ENCODE measurements at regions not wholly inside any gene's neighbourhood (a gene's known extent, or its start where the extent isn't known, plus 50 kb on each side); places are given as distances from the start of the nearest gene placed in this dataset.
A peak's percentile ranks its signal among the peaks of the same experiment; 100 is the strongest.

- Histone ChIP-seq H3K27ac (no peak overlapping the region), H3K36me3 (no peaks in the 10 kb centered on the region), H3K4me1 (replicated peaks) (no peaks in the 10 kb centered on the region), H3K27me3 (replicated peaks) (no peaks in the 10 kb centered on the region), H3K4me3 (no peak overlapping the region), H3K9me3 (replicated peaks) (no peaks in the 10 kb centered on the region)
- no peak for DNase-seq (ENCODE audit: low read depth in 1 of 2, low spot score in 2 of 2)
These were observed 258.7 kb upstream of the DMRT1 start for GRCh38 chr9:582775-583174.

DNA sequence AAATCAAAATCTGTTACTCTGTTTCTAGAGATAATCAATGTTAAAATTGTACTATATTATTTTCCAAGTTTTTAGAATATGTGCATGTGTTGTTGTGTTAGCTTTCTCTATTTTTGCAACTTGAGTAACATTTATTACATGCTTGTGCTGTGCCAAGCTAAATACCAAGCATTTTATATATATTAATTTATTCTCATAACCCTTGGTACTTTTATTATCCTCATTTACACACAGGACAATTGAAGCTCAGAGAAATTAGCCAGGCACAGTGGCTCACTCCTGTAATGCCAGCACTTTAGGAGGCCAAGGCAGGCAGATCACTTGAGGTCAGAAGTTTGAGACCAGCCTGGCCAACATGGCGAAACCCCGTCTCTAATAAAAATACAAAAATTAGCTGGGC is 254.0 kb upstream of the DMRT1 start:
- no peaks in the 10 kb centered on the region for H3K9me3 ChIP-seq (replicated peaks)
- no peaks in the 10 kb centered on the region for H3K4me1 ChIP-seq (replicated peaks)
- H3K27me3 ChIP-seq (replicated peaks) = no peaks in the 10 kb centered on the region
- DNase-seq (ENCODE audit: low read depth in 1 of 2, low spot score in 2 of 2) = no peak
- H3K36me3 ChIP-seq = no peaks in the 10 kb centered on the region
- H3K4me3 ChIP-seq = no peak overlapping the region
- H3K27ac ChIP-seq = no peak overlapping the region

DNA sequence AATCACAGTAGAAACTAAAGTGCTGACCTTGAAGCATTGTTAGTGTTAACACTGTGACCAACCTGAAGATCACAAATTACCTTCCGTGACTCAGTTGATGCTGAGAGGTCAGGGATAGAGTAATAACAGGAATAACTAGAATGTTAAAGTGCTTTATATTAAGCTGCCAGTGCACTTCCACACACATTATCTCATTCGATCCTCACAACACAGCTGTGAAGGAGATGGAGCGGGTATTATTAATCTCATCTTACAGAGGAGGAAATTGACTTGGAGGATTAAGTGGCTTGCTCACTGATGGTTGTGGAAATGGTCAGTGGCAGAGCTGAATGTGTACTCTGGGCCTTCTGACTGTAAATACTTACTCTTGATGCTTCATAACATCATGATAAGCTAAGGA is 252.5 kb upstream of the DMRT1 start:
- no peak overlapping the region for H3K27ac ChIP-seq
- no peaks in the 10 kb centered on the region for H3K4me1 ChIP-seq (replicated peaks)
- DNase-seq (ENCODE audit: low read depth in 1 of 2, low spot score in 2 of 2) = no peak
- H3K4me3 ChIP-seq = no peak overlapping the region
- no peaks in the 10 kb centered on the region for H3K36me3 ChIP-seq
- no peaks in the 10 kb centered on the region for H3K27me3 ChIP-seq (replicated peaks)
- H3K9me3 ChIP-seq (replicated peaks) = no peaks in the 10 kb centered on the region

DNA sequence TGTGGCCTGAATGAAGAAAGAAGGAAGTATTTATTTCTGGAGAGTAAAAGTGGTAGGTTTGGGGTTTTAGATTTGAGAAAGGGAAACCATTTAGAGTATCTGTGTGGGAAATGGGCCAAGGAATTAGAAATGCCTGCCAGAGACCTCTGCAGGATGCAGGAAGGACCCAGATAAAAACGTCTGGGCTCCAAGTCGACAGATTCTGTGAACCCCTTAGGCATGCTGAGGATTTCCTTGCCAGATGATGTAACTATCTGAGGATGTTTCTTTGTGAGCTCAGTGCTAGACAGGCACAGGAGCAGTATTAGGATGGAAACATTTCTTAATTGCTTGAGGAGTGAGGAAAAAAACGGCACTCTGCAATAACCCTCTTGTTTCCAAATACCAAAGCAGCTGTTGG is 251.8 kb upstream of the DMRT1 start:
- H3K27ac ChIP-seq = no peak overlapping the region
- DNase-seq (ENCODE audit: low read depth in 1 of 2, low spot score in 2 of 2) = no peak
- no peaks in the 10 kb centered on the region for H3K9me3 ChIP-seq (replicated peaks)
- no peaks in the 10 kb centered on the region for H3K36me3 ChIP-seq
- H3K27me3 ChIP-seq (replicated peaks) = no peaks in the 10 kb centered on the region
- H3K4me1 ChIP-seq (replicated peaks) = no peaks in the 10 kb centered on the region
- H3K4me3 ChIP-seq = no peak overlapping the region

GRCh38 chr9:591292-591691 is 250.2 kb upstream of the DMRT1 start:
- DNase-seq (ENCODE audit: low read depth in 1 of 2, low spot score in 2 of 2) = no peak
- no peak overlapping the region for H3K27ac ChIP-seq
- H3K4me3 ChIP-seq = no peak overlapping the region
- no peaks in the 10 kb centered on the region for H3K4me1 ChIP-seq (replicated peaks)
- H3K36me3 ChIP-seq = no peaks in the 10 kb centered on the region
- H3K9me3 ChIP-seq (replicated peaks) = no peaks in the 10 kb centered on the region
- H3K27me3 ChIP-seq (replicated peaks) = no peaks in the 10 kb centered on the region

DNA sequence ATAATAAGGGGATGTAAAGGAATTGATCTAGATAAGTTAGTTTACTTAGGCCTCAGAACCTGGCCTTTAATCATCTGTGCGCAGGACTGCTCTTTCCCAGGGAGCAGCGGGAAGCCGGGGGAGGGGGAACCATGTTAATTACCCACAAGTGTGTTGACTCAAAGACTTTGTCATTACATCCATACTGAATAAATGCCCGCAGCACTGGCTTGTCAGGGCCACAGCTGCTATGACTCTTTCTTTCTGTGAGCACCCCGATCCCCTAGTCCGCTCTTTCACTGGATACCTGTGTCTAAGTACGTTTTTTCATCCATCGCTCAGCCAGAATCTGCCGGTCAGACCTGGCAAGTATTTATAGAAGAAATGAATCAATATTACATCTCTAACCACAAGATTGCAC is 249.3 kb upstream of the DMRT1 start:
- Histone ChIP-seq H3K27me3 (replicated peaks) (no peaks in the 10 kb centered on the region), H3K27ac (no peak overlapping the region), H3K9me3 (replicated peaks) (no peaks in the 10 kb centered on the region), H3K36me3 (no peaks in the 10 kb centered on the region), H3K4me3 (no peak overlapping the region), H3K4me1 (replicated peaks) (no peaks in the 10 kb centered on the region)
- DNase-seq (ENCODE audit: low read depth in 1 of 2, low spot score in 2 of 2) = no peak

DNA sequence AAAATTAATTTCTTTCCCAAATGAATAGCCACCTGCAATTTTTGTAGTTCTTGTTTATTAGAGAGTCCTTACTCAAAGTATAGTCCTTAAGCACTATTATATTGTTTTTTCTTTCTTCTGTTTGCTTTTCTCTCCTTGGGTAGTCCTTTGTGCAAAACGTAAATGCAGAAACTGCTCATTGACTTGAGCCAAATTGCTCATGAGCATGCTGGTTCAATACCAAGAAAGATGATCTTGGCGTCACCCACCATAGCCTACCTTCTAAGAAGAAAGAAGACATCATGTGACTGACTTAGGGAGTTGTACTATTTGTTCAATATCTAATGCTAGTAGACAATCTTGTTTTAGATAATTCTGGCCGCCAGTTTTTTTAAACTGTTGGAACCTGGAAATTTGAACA is 248.8 kb upstream of the DMRT1 start:
- Histone ChIP-seq H3K9me3 (replicated peaks) (no peaks in the 10 kb centered on the region), H3K27ac (no peak overlapping the region), H3K4me3 (no peak overlapping the region), H3K4me1 (replicated peaks) (no peaks in the 10 kb centered on the region), H3K27me3 (replicated peaks) (no peaks in the 10 kb centered on the region), H3K36me3 (no peaks in the 10 kb centered on the region)
- no peak for DNase-seq (ENCODE audit: low read depth in 1 of 2, low spot score in 2 of 2)

- DNase-seq (ENCODE audit: low read depth in 1 of 2, low spot score in 2 of 2) = no peak
- Histone ChIP-seq H3K27ac (no peak overlapping the region), H3K4me3 (no peak overlapping the region), H3K27me3 (replicated peaks) (no peaks in the 10 kb centered on the region), H3K9me3 (replicated peaks) (no peaks in the 10 kb centered on the region), H3K36me3 (no peaks in the 10 kb centered on the region), H3K4me1 (replicated peaks) (no peaks in the 10 kb centered on the region)
These were observed 247.7 kb upstream of the DMRT1 start for GRCh38 chr9:593809-594208.

- Histone ChIP-seq H3K36me3 (no peaks in the 10 kb centered on the region), H3K4me3 (no peak overlapping the region), H3K4me1 (replicated peaks) (no peaks in the 10 kb centered on the region), H3K27me3 (replicated peaks) (no peaks in the 10 kb centered on the region), H3K9me3 (replicated peaks) (no peaks in the 10 kb centered on the region), H3K27ac (no peak overlapping the region)
- no peak for DNase-seq (ENCODE audit: low read depth in 1 of 2, low spot score in 2 of 2)
These were observed 244.8 kb upstream of the DMRT1 start for GRCh38 chr9:596703-597102.

GRCh38 chr9:600006-600405 is 241.5 kb upstream of the DMRT1 start:
- DNase-seq (ENCODE audit: low read depth in 1 of 2, low spot score in 2 of 2) = no peak
- Histone ChIP-seq H3K27me3 (replicated peaks) (no peaks in the 10 kb centered on the region), H3K27ac (no peak overlapping the region), H3K4me1 (replicated peaks) (no peaks in the 10 kb centered on the region), H3K9me3 (replicated peaks) (no peaks in the 10 kb centered on the region), H3K36me3 (no peaks in the 10 kb centered on the region), H3K4me3 (no peak overlapping the region)

GRCh38 chr9:602716-603115 is 238.8 kb upstream of the DMRT1 start:
- no peak overlapping the region for H3K4me3 ChIP-seq
- no peaks in the 10 kb centered on the region for H3K9me3 ChIP-seq (replicated peaks)
- no peaks in the 10 kb centered on the region for H3K36me3 ChIP-seq
- H3K27ac ChIP-seq = no peak overlapping the region
- no peaks in the 10 kb centered on the region for H3K27me3 ChIP-seq (replicated peaks)
- no peaks in the 10 kb centered on the region for H3K4me1 ChIP-seq (replicated peaks)
- DNase-seq (ENCODE audit: low read depth in 1 of 2, low spot score in 2 of 2) = no peak

DNA sequence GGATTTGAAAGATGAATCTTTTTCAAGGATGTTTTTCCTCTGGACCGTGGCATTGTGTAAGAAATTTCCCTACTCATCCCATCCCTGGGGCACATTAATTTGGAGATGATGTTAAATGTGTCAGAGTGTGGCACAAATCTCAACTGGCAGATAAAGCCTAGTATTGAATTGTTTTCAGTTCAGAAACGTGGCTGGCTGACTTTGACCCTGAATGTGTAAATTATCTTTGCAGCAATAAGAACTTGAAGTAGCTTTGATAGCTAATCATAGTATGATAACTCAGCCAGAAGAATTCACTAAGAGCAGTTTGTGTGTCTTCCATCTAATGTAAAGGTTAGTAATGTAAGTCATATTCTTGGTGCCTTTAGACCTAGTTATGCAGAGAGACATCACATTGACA is 238.4 kb upstream of the DMRT1 start:
- no peak for DNase-seq (ENCODE audit: low read depth in 1 of 2, low spot score in 2 of 2)
- no peak overlapping the region for H3K4me3 ChIP-seq
- H3K9me3 ChIP-seq (replicated peaks) = no peaks in the 10 kb centered on the region
- H3K36me3 ChIP-seq = no peaks in the 10 kb centered on the region
- no peak overlapping the region for H3K27ac ChIP-seq
- no peaks in the 10 kb centered on the region for H3K4me1 ChIP-seq (replicated peaks)
- no peaks in the 10 kb centered on the region for H3K27me3 ChIP-seq (replicated peaks)

DNA sequence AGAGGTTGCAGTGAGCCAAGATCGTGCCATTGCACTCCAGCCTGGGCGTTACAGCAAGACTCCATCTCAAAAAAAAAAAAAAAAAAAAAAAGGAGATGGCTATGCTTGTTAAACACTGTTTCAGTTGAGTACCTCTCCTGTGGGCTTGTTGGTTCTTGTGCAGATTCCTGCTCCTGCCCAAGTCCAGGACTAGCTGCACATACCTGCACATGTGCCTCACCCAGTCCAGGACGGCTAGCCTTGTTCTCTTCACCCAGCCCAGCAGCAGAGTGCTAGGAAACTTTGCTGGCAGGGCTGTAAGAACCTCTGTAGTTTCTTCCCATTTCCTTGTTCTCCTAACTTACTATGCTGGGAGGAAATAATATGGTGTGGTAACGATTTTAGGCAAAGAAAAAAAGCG is 234.1 kb upstream of the DMRT1 start:
- no peaks in the 10 kb centered on the region for H3K27me3 ChIP-seq (replicated peaks)
- no peak overlapping the region for H3K4me3 ChIP-seq
- no peak for DNase-seq (ENCODE audit: low read depth in 1 of 2, low spot score in 2 of 2)

GRCh38 chr9:613771-614347 is 227.6 kb upstream of the DMRT1 start:
- peak; percentile 64 to 68 for DNase-seq (ENCODE audit: low read depth in 1 of 2, low spot score in 2 of 2)
- H3K4me3 ChIP-seq = no peak overlapping the region
- H3K9me3 ChIP-seq (replicated peaks) = no peaks in the 10 kb centered on the region
- H3K27ac ChIP-seq = no peak overlapping the region
- no peaks in the 10 kb centered on the region for H3K36me3 ChIP-seq
- H3K27me3 ChIP-seq (replicated peaks) = no peaks in the 10 kb centered on the region
- no peaks in the 10 kb centered on the region for H3K4me1 ChIP-seq (replicated peaks)

More for the DNA sequence above, 234.1 kb upstream of the DMRT1 start:
- H3K9me3 ChIP-seq (replicated peaks) = no peaks in the 10 kb centered on the region
- no peak overlapping the region for H3K27ac ChIP-seq
- no peaks in the 10 kb centered on the region for H3K4me1 ChIP-seq (replicated peaks)
- H3K36me3 ChIP-seq = no peaks in the 10 kb centered on the region

DNA sequence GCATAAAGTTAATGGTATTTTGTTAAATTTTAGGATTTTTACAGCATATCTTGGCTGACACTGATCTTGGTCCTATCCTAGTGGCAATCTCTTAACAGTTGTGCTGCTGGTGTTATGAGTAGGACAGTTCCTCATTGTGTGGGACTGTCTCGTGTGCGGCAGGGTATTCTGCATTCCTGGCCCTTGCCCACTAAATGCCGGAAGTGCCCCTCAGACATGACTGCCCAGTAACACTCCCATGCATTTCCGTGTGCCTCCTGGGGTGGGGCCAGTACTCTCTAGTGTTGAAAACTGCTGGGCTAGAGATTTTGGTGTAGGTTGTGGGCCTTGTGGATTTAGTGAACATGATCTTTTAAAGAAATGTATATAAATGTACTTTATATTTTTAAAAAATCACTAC is 227.1 kb upstream of the DMRT1 start:
- Histone ChIP-seq H3K27ac (no peak overlapping the region), H3K27me3 (replicated peaks) (no peaks in the 10 kb centered on the region), H3K36me3 (no peaks in the 10 kb centered on the region), H3K4me3 (no peak overlapping the region), H3K4me1 (replicated peaks) (no peaks in the 10 kb centered on the region), H3K9me3 (replicated peaks) (no peaks in the 10 kb centered on the region)
- no peak for DNase-seq (ENCODE audit: low read depth in 1 of 2, low spot score in 2 of 2)
